Stimulated activated CD4-positive, alpha-beta T cell treated with anti-CD3 and anti-CD28 coated beads, Interleukin-2, amount 100 ng/mL, for 48 hours (primary cell): ENCODE measurements at regions not wholly inside any gene's neighbourhood (a gene's known extent, or its start where the extent isn't known, plus 50 kb on each side); places are given as distances from the start of the nearest gene placed in this dataset.

Source experiments
- DNase-seq, 2 donors: peaks; one replicate each; pipeline ENCODE4 v3.0.0-alpha.2; 2020

DNA sequence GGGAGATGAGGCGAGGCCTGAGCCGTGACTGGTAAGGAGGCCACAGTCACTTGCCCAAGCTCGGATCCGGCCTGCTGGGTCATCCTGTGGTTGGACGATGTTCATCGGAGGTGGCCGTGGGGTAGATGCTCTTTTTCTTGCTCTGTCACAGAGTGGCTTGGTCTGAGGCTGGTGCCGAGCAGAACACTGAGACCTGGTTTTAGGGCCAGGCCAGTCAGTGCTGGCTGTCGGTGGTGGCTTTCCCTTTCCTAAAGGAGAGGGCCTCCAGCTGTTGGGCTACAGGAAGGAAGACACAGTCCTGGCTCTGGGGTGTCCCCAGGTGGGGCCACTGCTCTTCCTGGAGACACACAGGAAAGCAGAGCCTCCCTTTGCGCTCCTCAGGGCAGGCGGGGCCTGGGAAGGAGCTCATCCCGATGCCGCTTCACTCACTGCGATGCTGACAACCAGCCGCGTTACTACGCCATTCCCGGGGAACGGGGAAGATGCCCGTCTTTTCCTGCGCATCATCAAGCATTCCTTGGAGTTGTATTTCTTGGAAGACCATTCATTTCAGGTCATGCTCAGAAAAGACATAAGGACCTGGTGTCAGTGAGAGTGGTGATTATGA lies 254.8 kb upstream of the IRX4 start:
- DNase-seq = no peak

DNA sequence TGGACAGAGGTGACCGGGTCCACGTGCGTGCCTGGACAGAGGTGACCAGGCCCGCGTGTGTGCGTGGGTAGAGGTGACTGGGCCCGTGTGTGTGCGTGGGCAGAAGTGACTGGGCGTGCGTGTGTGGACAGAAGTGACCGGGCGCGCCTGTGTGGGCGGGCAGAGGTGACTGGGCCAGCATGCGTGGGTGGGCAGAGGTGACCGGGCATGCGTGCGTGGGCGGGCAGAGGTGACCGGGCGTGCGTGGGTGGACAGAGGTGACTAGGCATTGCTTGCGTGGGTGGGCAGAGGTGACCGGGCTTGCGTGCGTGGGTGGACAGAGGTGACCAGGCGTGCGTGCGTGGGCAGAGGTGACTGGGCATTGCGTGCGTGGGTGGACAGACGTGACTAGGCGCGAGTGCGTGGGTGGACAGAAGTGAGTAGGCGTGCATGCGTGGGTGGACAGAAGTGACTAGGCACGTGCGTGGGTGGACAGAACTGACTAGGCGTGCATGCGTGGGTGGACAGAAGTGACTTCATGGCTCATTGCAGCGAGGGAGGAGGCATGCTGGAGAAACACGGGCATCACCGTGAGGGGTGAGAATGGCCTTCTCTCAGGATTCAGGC lies 254.1 kb upstream of the IRX4 start:
- DNase-seq = no peak

DNA sequence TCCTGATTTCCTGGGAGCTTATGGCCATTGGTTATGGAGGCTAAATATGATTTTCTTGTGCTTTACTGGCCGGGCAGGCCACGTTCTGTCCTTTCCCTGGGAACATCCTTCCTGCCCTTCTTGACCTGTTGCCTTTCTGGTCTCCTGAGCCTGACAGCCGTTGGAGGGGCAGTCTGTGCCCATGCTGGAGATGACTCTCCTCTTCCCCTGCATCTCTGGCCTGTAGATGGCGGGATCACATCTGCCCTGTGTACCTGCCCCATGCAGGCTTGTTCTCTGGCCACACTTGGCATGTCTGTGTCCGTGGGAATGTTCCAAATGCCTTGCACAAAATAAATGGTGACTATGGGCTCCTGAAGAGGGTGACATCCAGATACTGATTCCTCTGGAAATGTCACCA lies 253.1 kb upstream of the IRX4 start:
- DNase-seq = no peak

DNA sequence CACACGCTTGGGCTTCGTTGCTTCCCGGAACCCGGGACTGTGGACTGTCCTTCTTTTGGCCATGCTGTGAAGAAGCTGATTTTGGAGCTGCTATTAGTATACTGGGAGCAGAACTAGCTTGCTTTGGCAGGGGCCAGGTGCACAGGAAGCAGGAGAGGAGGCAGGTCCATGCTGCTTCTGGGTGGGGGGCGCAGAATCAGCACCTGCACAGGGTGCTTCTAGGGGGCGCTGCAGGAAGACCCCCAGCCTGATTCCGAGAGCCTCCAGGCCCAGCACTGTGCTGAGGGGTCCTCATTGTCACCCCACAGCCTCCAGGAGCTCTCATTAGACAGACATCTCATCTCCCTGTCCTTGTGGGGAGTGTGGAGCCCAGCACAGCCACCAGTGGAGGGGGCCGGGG lies 252.6 kb upstream of the IRX4 start:
- DNase-seq = no peak

DNA sequence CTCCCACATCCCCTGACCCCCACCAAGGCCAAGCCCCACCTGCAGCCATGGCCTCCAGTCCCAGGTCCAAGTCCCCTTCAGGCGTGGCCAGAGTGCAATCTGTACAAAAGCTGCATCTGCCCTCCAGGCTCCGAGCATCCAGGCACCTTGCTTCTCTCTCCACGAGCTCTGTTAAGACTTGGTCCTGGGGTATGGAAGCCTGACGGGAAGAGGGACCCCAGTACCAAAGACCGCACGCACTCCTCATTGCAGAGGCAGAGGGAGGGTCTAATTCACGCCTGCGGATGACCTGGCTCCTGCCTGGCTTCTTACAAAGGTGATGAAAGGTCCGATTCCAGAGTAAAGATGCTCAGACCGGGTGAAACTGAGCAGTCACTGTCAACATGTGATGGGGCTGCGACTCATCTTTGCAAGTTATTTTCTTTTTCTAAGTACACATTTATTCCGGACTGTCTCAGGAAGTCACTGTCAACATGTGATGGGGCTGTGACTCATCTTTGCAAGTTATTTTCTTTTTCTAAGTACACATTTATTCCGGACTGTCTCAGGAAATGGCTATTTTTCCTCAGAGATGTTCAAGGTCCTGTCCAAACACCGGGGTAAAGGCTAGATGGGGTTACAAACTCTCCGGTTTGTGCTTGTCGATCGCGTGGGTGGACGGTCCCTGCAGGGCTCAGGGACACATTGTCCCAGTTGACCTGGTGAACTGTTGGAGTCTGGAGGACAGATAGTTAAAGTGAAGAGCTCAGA lies 252.0 kb upstream of the IRX4 start:
- no peak for DNase-seq

DNA sequence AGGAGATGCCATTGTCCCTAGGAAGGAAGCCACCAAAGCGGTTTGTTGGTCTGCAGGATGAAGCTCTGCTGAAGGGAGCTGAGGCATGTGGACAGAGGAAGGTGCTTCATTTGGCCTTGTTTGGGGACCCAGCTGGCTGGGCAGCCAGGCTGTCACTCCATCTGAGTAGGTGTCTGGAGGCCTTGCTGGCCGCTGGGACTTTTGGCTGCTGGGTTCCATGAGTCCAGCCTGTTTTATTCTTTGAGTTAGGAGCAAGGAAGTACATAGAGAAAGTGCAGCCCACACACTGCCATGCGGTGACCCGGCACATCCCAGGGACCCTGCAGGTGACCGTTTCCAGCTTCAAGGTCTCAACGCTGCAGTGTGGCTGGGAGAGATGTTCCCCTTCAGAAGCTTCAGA lies 251.2 kb upstream of the IRX4 start:
- no peak for DNase-seq

DNA sequence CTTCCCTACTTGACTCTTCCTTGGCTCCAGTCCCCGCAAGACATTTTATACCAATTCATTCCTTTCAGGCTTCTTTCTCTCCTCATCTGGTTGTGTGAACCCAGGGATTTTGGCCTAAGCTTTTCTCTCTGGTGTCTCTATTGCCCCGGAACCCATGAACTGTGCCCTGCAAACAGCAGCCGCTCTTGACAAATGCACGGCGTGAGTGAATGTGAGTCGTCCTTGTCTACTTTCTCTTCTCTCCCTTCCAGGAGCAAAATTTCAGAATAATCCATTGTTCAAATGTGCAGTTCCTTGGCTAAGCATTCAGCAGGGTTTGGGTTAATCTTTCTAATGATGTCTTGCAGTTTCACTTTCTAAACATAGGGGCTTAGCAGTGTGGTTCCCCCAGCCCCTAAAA lies 250.4 kb upstream of the IRX4 start:
- no peak for DNase-seq

DNA sequence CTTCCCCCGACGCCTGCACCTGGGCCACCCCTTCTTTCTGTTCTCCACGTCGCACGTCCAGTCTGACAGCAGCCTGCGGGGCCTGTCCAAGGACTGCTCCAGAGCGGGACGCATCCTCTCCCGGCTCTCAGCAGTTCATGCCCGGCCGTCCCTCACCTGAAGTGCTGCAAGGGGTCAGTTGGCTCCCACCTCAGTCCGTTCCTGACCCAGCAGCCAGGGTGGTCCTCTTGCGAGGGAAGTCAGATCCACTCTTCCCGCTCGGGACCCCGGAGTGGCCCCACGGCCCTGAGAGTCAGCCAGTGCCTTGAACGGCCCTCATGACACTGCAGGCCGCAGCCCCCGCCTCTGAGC lies 249.7 kb upstream of the IRX4 start:
- no peak for DNase-seq

DNA sequence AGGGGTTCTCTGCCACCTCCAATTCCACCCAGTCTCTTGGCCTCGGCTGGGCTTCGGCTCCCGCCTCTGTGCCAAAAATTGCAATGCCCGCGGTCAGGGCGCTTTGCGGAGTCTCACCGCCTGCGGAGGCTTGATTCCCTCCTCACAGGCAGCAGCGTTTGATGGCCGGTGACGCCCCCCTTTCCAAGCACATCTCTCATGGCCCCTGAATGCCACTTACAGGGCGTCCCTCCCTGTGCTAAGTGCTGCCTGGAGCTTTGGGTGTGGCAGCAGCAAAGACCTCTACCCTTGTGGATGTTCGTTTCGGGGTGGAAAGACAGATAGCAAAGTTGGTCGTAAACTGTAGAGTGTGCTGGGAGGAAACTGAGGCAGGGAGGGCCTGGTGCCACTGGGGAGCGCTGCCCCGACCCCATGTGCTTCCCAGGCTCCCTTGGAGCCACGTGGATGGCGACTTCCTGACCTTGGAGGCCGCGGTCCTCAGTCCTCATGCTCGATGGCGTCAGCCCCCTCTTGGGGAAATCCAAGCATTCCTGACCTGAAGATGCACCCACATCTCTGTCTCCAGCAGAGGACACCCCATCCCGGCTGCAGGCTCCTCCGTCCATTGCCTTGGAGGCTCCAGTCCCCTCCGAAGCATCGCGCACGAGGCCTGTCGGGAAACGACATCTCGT lies 249.2 kb upstream of the IRX4 start:
- DNase-seq = no peak

DNA sequence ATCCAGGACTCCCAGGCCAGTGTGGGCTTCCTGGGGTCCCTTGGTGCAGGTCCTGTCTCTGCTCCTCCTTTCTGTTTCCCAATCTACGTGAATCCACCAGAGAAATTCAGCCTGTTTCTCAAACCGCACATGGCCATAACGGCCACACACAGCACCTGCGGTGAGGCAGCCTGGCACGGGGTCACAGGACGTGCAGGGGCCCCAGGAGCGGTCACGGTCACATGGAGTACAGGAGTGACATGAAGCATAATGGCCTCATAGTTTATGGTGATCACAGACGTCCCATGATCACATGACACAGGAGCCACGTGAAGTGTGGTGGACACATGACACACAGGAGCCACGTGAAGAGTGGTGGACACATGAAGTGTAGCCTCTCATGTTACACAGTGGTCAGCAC lies 248.5 kb upstream of the IRX4 start:
- DNase-seq = no peak

DNA sequence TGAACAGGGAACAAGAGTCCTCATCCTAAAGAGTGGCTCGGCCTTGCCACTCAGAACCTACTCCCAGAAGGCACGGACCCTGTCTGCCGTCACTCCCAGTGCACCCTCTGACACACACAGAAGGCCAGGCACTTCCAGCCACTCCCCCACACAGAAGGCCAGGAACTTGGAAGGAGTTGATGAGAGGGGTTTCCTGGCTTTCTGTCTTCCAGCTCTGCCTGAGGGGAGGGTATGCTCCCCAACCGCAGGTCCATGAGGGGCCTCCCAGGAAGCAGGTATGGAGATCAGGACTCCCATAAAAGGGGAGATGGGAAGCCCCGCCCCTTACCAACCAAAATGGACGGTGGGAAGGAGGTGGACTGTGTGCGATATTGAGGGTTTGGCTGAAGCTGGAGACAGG lies 247.6 kb upstream of the IRX4 start:
- DNase-seq = no peak

DNA sequence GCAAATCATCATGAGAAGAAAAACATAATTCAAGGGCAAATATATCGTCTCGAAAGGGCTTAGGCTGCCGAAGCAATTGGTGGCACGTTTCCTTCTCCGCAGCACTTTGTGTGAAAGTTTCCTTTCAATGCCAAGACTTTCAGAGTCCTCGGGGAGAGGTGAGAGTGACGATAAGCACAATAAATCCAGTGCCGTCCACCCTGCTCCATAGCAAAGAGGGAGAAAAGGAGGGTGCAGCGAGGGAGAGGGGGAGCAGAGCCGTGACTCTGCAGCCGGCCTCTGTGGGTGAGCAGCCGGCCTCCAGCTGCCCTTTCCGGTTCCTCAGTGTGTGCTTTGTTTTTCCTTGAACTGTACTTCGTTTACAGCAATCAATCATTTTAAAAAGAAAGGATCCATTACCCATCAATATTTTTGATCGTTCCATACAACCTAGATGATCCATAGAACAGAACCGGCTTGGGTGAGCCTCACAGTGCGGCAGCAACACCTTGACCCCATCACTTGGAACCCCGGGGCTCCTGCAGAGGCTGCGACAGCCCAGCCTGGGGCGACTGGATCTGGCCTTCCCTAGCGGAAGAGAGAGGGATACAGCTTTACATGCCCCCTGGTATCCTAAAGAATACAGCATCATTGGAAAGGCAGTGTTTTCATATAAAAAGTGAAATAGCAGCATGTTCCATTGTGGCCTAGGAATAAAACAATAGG lies 247.0 kb upstream of the IRX4 start:
- no peak for DNase-seq

DNA sequence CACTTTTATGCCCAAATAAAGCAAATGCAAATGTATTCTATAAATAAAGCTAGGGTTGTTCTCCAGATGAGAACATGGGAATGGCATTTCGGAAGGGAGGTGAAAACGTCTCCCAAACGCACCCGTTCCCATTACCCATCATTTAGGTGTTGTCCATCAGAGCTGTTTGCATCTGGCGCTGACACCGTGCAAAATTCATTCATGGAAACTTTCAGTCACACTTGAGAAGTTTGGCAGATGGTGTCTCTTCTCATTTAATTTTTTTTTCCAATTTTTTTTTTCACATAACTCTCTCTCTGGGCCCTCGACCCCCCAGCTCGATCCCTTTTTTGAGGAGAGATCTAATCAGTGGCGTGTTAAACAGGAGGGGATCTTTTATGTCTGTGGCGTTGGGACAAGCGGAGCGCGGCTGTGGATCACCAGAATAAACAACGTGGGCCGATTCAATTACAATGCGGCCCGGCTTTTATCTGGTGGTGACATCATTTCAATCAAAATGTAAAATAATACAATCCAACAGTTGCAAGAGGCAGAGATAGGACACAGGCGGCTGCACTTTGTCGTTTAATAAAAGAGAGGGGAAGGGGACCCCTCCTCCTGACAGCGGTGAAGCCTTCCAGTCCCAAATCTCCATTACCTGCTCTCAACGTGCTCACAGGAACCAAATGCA lies 246.1 kb upstream of the IRX4 start:
- DNase-seq = no peak

DNA sequence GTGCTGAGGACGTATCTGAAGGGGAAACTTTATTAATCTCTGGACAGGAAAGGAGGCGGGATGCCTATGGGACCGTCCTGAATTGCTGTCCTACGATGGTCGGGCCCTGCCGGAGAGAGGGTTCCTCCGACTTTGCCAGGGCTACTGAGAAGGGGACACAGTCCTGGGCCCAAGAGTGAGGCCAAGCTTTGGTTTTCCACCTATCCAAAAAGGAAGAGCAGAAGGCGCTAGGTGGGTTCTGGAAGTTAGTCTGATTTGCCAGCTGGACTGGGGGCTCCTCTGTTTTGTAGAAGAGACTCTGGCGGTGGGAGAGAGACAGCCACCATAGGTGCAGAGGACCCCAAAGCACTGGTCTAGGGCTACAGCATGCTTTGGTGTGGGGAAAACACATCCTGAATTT lies 243.8 kb upstream of the IRX4 start:
- no peak for DNase-seq

DNA sequence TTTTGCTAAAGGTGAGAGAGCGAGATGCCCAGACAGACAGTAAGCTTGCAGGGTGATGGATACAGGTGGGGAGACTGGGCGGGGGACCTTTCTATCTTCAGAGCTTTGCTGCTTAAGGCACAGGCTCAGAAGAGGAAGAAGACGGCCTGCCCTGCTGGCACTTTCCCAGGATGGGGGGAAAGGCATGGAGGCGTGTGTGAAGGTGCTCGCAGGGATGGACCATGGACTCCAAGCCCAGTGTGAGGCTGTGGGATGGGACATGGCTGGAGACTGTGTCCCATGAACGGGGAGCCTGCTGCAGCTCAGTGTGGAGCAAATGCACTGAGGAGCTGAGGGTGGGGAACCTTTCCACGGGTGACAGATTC lies 243.2 kb upstream of the IRX4 start:
- DNase-seq = no peak

DNA sequence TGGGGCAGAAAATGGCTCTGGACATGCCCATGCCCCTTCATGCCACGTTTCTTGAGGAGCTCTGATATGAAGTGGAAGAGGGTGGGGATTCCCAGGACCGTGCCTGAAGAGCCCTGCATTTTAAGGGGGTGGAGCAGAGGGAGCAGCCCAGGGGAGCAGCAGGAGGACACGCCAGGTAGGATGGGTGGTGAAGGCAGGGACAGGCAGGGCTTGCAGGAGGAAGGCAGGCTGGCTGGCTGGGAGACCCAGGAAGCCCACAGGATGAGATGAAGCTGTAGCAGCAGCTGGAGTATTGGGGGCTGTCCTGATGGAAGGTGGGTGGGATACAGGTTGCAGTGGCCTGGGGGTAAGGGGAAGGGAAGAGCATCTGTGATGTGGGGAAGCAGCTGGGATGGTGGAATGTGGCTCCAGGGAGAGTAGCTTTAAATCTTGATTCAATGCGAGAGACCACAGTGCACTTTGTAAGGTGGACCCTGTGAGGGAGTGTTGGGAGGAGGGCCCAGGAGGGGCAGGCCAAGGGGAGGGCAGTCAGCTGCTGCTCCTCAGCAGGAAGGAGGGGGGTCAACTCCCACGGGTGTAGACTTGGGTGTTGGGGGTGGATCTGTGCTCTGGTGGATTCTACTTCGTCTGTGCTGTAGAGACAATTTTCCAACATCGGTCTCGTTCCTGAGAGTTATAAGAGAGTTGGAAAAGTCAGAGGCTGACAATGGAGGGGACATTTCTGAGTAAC lies 242.6 kb upstream of the IRX4 start:
- DNase-seq = no peak

DNA sequence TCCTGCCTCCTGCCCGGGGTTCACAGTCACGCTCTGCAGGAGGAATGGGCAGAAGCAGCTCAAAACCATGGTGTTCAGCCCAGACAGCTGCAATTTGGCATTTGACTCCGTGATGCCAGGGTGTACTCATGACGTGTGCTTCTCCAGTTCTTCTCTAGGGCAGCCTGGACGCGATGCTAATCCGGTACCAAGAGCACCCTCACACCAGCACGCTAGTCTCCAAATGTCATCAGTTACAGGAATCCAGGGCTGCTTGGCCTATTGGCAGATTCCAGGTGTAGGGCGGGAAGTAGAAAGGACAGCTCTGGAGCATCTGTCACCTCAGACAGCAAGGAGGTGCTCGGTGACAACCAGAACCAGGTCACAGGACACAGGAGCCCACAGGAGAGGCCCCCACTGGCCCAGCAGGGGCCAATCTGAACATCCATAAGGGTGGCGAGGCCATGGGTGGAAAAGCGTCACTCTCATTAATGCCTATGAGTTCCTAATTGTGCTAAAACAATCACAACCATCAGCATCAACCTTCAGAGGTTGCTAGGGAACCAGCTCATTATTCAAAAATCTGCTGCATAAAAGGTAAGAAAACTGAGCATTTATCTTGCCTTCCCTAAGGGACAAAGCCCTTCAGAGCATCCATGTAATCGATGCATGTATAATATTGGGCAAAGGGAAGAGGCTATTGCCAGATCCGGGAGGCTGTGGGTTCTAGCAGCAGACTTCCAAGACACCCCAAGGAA lies 241.9 kb upstream of the IRX4 start:
- no peak for DNase-seq

DNA sequence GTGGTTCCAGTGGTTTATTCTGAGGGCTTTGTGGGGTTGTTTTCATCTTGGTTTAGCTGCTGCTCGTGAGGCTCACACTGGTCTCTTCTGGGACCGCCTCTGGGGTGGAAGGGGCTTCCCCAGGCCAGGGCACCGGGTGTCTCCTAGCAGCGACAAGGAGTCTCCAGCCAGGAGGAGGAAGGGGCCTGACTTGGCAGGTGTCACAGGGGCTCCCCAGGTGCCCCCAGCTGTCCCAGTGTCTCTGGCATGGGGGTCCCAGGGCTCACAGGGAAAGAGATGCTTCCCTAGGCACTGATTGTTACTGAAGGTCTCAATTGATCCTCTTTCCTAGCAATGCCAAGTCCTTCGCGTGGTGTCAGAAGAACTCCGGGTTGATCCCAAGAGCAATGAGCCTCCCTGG lies 241.1 kb upstream of the IRX4 start:
- DNase-seq = no peak

DNA sequence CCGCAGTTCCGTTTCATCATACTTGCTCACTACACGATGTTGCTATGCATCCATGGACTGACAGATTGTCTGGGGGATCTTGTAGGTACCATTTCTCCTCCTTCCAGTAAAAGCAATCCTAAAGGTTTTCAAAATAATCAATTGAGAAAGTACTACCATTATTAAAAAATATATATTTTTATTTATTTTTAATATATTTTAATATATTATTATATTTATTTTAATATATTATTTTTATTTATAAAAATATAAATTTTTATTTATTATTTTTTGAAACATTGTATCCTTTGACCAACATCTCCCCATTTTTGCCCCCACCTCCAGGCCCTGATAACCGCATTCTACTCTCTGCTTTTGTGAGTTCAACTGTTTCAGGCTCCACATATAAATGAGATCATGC lies 237.6 kb upstream of the IRX4 start:
- no peak for DNase-seq

DNA sequence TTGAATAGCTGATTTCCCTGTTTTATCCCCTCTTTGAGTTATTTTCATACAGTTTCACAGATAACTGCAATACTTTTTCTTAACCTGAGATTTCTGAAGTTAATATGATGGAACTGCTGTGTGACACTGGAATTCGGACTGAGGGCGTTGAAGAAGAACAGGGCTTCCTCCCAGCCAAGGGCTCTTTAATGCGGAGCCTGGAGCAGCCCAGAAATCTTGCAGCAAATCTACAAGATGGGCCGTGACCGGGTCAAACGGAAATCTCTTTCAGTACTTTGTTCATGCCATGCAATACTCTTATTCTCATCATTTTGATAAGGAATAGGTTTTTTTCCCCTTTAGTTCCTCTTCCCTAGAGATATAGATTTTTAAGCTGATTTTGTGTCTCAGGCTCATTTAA lies 236.8 kb upstream of the IRX4 start:
- DNase-seq = no peak

DNA sequence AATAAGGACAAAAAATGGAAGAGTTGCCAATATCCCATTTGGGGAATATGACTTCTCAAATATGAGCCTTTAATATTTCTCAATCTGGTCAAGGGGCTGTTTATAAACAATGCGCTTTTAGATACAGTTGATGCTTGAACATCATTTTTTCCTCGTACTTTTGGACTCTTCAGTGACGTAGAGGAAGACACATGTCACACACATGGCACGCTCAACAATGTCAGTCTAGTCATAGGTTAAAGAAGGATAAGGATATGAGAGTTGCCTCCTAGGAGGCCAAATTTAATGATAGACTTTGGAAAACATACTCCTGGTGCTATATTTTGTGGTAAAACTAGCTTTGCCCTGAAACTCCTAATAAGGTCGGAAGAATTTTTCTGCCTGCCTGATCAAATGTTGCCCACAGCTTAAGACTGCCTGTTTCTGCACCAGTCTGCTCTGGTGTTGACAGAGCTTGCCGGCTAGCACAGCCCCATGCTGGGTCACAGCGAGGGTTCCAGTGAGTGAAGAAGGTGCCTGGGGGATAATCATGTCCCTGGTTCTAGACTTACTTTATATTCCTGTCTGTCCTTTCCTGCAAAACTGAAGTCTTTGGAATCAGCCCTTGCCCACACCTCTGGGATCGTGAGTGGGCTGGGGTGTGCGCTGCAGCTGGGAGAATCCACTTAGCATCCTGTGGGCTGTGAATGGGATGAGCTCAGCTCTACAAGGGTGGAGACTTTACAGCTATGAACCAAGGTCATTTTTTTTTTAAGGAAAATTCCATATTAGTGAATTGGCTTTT lies 230.8 kb upstream of the IRX4 start:
- no peak for DNase-seq
